GM10248 (cell line): ENCODE measurements at regions not wholly inside any gene's neighbourhood (a gene's known extent, or its start where the extent isn't known, plus 50 kb on each side); places are given as distances from the start of the nearest gene placed in this dataset.

Experiments used
- CTCF ChIA-PET: fragments of 300-600 bp; sonication (Branson Sonifier 250); formaldehyde crosslinking; extraction: SDS; loops from one replicate; lab custom pipeline; 2021; ENCODE audit warnings: antibody characterized with exemption; lab: Yijun Ruan, JAX
- POLR2A ChIA-PET: fragments of 350-650 bp; sonication (Branson Sonifier 250); formaldehyde crosslinking; extraction: SDS; loops from one replicate; lab custom pipeline; 2020; ENCODE audit warnings: antibody characterized with exemption; lab: Yijun Ruan, JAX
- DNase-seq: peaks from one replicate; pipeline ENCODE4 v3.0.0; 2012; ENCODE audit errors: extremely low spot score
- CTCF ChIP-seq: IDR thresholded peaks from 2 replicates; pipeline ENCODE4 v1.5.1; 2012; ENCODE audit warnings: mild to moderate bottlenecking, low read depth; ENCODE audit errors: extremely low read depth, missing control alignments, control extremely low read depth

DNA sequence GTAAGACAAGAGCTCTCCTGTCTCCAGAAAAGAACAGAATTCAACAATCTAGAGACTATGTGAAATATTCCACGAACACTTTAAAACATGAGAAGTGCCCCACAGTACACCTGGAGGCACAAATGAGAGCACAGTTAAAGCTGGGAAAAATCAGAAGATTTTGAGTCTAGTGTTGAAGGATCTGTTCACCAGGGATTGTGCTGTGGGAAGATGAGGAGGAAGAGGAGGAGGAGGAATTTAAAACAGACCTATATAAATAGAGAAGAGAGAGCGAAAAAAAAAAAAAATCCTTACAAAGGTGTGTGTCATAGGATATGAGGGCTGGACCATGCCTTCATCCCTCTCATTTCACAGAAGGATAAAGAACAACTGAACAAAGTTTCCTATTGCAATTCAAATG lies 361.0 kb upstream of the SEMA6D start:
- DNase-seq, result no peak
- TF ChIP-seq CTCF, result no peak
- POLR2A ChIA-PET, result no interaction called here
- CTCF ChIA-PET, result interaction anchor here (1.6 kb wide), 1 partner anchor 45 kb away, joined by 3 read pairs; no protein-coding TSS in a partner anchor

GRCh38 chr15:47358876-47359275 lies 358.4 kb upstream of the SEMA6D start:
- ChIA-PET CTCF (no interaction called here), POLR2A (no interaction called here)
- no peak for DNase-seq
- TF ChIP-seq CTCF, result no peak

DNA sequence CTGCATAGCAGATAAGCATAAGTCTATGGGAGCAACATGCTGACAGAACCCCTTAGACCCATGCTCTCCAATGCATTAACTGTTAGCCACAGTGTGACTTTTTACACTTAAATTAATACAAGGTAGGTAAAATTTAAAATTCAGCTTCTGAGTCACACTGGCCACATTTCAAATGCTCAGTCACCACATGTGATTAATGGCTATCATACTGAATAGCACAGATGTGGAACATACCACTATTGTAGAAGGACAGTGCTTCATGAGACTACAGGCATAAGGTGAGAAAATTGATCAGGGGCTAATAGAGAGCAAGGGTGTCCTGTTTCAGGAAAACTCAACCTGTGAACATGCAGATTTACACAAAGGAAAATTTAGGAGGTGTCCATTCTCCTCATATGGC lies 357.0 kb upstream of the SEMA6D start:
- CTCF ChIA-PET, result no interaction called here

GRCh38 chr15:47362118-47362905 lies 355.0 kb upstream of the SEMA6D start:
- ChIA-PET CTCF (interaction anchor here (0.9 kb wide), 1 partner anchor 12 kb away, joined by 3 read pairs; no protein-coding TSS in a partner anchor), POLR2A (no interaction called here)
- TF ChIP-seq CTCF, result no peak
- DNase-seq, result no peak

More for the DNA sequence above, 357.0 kb upstream of the SEMA6D start:
- POLR2A ChIA-PET, result no interaction called here
- DNase-seq, result no peak
- TF ChIP-seq CTCF, result no peak

GRCh38 chr15:47363653-47364052 lies 353.7 kb upstream of the SEMA6D start:
- POLR2A ChIA-PET, result no interaction called here
- CTCF ChIA-PET, result interaction anchor here (0.8 to 1.3 kb wide), 3 partner anchors 9 to 16 kb away, joined by 3 to 6 read pairs (median 4); no protein-coding TSS in a partner anchor
- no peak for DNase-seq
- no peak for TF ChIP-seq CTCF

- no peak for DNase-seq
- CTCF ChIA-PET, result interaction anchor here (0.8 to 1.3 kb wide), 3 partner anchors 10 to 17 kb away, joined by 3 to 6 read pairs (median 4); no protein-coding TSS in a partner anchor
- no peak for TF ChIP-seq CTCF
Observed at GRCh38 chr15:47364230-47365141, 352.8 kb upstream of the SEMA6D start.

More at GRCh38 chr15:47364230-47365141, 352.8 kb upstream of the SEMA6D start:
- POLR2A ChIA-PET, result no interaction called here
